Neuronal stem cell (in vitro differentiated cells): ENCODE measurements at regions not wholly inside any gene's neighbourhood (a gene's known extent, or its start where the extent isn't known, plus 50 kb on each side); places are given as distances from the start of the nearest gene placed in this dataset.
"Not testable (repeated sequence)": the region's sequence is repeated elsewhere in the genome, so short reads cannot be mapped to it uniquely, and the experiment has no call there.

Source experiments
- DNase-seq: peaks from one replicate; pipeline ENCODE4 v3.0.0-alpha.2; 2013; ENCODE audit warnings: low spot score
- H2AFZ ChIP-seq: one replicate; pipeline ENCODE4 v1.6.1; 2013; ENCODE audit warnings: mild to moderate bottlenecking, low read length, inconsistent platforms
- H2AK5ac ChIP-seq: 2 replicates; pipeline ENCODE4 v1.6.1; 2013; ENCODE audit warnings: low read depth, mild to moderate bottlenecking, inconsistent platforms, low read length, moderate library complexity, mixed read lengths
- H2BK120ac ChIP-seq: 2 replicates; pipeline ENCODE4 v1.6.1; 2013; ENCODE audit warnings: low read depth, mild to moderate bottlenecking, inconsistent platforms, low read length, moderate library complexity, mixed read lengths
- H2BK12ac ChIP-seq: one replicate; pipeline ENCODE4 v1.6.1; 2013; ENCODE audit warnings: low read length, inconsistent platforms
- H2BK15ac ChIP-seq: 2 replicates; pipeline ENCODE4 v1.6.1; 2013; ENCODE audit warnings: mild to moderate bottlenecking, low read length, inconsistent platforms, mixed read lengths
- H2BK5ac ChIP-seq: one replicate; pipeline ENCODE4 v1.6.1; 2013; ENCODE audit warnings: inconsistent platforms, mild to moderate bottlenecking, low read length, moderate library complexity
- H3K14ac ChIP-seq: one replicate; pipeline ENCODE4 v1.6.1; 2013; ENCODE audit warnings: low read length, inconsistent platforms
- H3K18ac ChIP-seq: 2 replicates; pipeline ENCODE4 v1.6.1; 2013; ENCODE audit warnings: low read length, inconsistent platforms
- H3K23ac ChIP-seq: 2 replicates; pipeline ENCODE4 v1.6.1; 2013; ENCODE audit warnings: low read depth, mild to moderate bottlenecking, mixed read lengths, low read length, inconsistent platforms; ENCODE audit not compliant: poor library complexity
- H3K27ac ChIP-seq: replicated peaks from 3 replicates; pipeline ENCODE4 v1.5.1; 2013; ENCODE audit warnings: low read length, inconsistent platforms
- H3K27me3 ChIP-seq, 3 experiments: 2 replicates each; pipeline ENCODE4 v1.6.1; 2013; ENCODE audit warnings: low read length in 3 of 3, mild to moderate bottlenecking in 2 of 3, inconsistent platforms in 1 of 3, low read depth in 1 of 3, mixed read lengths in 1 of 3, moderate library complexity in 1 of 3; ENCODE audit not compliant: control insufficient read depth in 3 of 3, insufficient read depth in 3 of 3
- H3K36me3 ChIP-seq, 2 donors: replicated peaks in 1 of 2; 2 replicates each; pipeline ENCODE4 v1.6.1; 2013; ENCODE audit warnings: low read length in 2 of 2; ENCODE audit not compliant: control insufficient read depth in 2 of 2, insufficient read depth in 2 of 2
- H3K4ac ChIP-seq: 2 replicates; pipeline ENCODE4 v1.6.1; 2013; ENCODE audit warnings: inconsistent platforms, mild to moderate bottlenecking, low read length, moderate library complexity
- H3K4me1 ChIP-seq, 2 donors: 1 replicate in 1 of 2; 2 replicates in 1 of 2; pipeline ENCODE4 v1.6.1; 2013; ENCODE audit warnings: low read length in 2 of 2, low read depth in 1 of 2; ENCODE audit not compliant: control insufficient read depth in 2 of 2, insufficient read depth in 1 of 2
- H3K4me2 ChIP-seq: one replicate; pipeline ENCODE4 v1.6.1; 2013; ENCODE audit warnings: mild to moderate bottlenecking, low read length, inconsistent platforms; ENCODE audit not compliant: insufficient read depth, poor library complexity, severe bottlenecking
- H3K4me3 ChIP-seq, 2 donors: 2 replicates each; pipeline ENCODE4 v1.5.1; 2013; ENCODE audit warnings: low read length in 2 of 2, mild to moderate bottlenecking in 2 of 2, inconsistent platforms in 1 of 2, moderate library complexity in 1 of 2
- H3K79me1 ChIP-seq: one replicate; pipeline ENCODE4 v1.6.1; 2013; ENCODE audit warnings: low read depth, mild to moderate bottlenecking, inconsistent platforms, low read length, moderate library complexity
- H3K9ac ChIP-seq: one replicate; pipeline ENCODE4 v1.6.1; 2013; ENCODE audit warnings: mild to moderate bottlenecking, low read depth, low read length, inconsistent platforms; ENCODE audit not compliant: poor library complexity
- H3K9me3 ChIP-seq, 2 donors: replicated peaks in 1 of 2; 2 replicates each; pipeline versions ENCODE3 to v1.6.1; 2013; ENCODE audit warnings: low read length in 2 of 2, mild to moderate bottlenecking in 2 of 2, inconsistent platforms in 1 of 2, low read depth in 1 of 2, mixed read lengths in 1 of 2, moderate library complexity in 1 of 2; ENCODE audit not compliant: control insufficient read depth in 2 of 2, insufficient read depth in 1 of 2
- H4K8ac ChIP-seq: one replicate; pipeline ENCODE4 v1.6.1; 2013; ENCODE audit warnings: low read depth, mild to moderate bottlenecking, inconsistent platforms, low read length, moderate library complexity
- H4K91ac ChIP-seq: one replicate; pipeline ENCODE4 v1.6.1; 2013; ENCODE audit warnings: low read length, low read depth, mild to moderate bottlenecking, inconsistent platforms; ENCODE audit not compliant: poor library complexity
- whole genome bisulfite sequencing, 2 donors: extraction: QIAGEN DNeasy Blood & Tissue Kit; methylation state at CpG; one replicate each; pipeline ENCODE4 v1.1.7; 2013; ENCODE audit warnings: missing lambda C conversion rate in 2 of 2, mixed read lengths in 1 of 2; ENCODE audit not compliant: insufficient read length in 2 of 2, insufficient replicate concordance in 1 of 2; ENCODE audit errors: extremely low coverage in 2 of 2; 5-methylcytosine and 5-hydroxymethylcytosine counted together

DNA sequence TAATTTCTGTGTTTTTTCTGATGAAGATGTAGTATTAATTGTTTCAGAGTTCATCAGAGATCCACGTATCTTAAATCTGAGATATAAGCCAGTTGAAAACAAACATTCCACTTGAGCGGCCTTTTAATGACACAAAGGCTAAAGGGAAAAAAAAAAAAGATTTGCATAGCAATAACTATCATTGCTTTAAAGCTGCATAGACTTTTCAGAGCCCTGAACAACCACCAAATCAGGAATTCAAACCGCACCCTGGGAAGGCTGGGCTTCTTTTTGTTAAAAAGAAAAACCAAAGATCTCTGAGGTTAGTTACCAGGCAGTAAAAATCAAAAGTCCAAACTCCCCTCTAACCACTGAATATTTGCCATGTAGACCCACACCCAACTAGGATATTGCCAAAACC, 206.0 kb downstream of the HHIP start:
- WGBS, 2 donors = no CpG with 5 or more reads among the region's 3 CpGs
- H3K23ac ChIP-seq = no peak overlapping the region
- H2BK12ac ChIP-seq = no peak overlapping the region
- H2AK5ac ChIP-seq = no peak overlapping the region
- no peaks in the 10 kb centered on the region for H3K9me3 ChIP-seq
- H3K9ac ChIP-seq = no peak overlapping the region
- no peaks in the 10 kb centered on the region for H3K27me3 ChIP-seq
- no peaks in the 10 kb centered on the region for H3K79me1 ChIP-seq
- H2AFZ ChIP-seq = peak overlapping the region; percentile 34
- peaks cover 0 to 4% of the 10 kb centered on the region in 2 donors for H3K4me1 ChIP-seq
- no peak for DNase-seq
- no peak overlapping the region for H2BK5ac ChIP-seq
- H3K27ac ChIP-seq = no peak overlapping the region
- no peak overlapping the region for H2BK15ac ChIP-seq
- no peak overlapping the region for H4K91ac ChIP-seq
- H2BK120ac ChIP-seq = no peak overlapping the region
- H3K14ac ChIP-seq = no peak overlapping the region
- H3K4me3 ChIP-seq = no peak overlapping the region
- H3K18ac ChIP-seq = no peak overlapping the region
- no peak overlapping the region for H3K4me2 ChIP-seq
- H4K8ac ChIP-seq = no peak overlapping the region
- no peak overlapping the region for H3K4ac ChIP-seq
- no peaks in the 10 kb centered on the region for H3K36me3 ChIP-seq

DNA sequence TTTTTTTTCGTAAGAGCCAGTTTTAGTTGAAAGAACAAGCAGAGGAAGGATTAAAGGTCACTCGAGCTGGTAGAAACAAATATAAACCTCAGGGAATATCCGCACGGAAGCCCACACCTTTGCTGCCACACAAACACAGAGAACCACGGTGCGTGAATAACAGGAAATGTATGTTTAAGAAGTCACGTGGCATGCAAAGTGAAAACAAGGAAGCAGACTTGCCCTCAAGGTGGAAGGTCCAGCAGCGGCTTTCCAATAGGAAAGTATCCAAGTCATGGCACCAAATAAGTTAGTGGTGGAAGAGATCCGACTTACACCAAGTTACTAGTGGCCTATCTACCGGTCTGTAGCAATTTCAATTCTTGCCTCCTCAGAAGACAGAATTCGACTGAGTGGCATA, 215.5 kb downstream of the HHIP start:
- Histone ChIP-seq H3K27ac (no peak overlapping the region), H3K9me3 (no peaks in the 10 kb centered on the region), H3K36me3 (no peaks in the 10 kb centered on the region), H3K27me3 (no peaks in the 10 kb centered on the region), H3K4me3 (no peak overlapping the region), H3K79me1 (no peaks in the 10 kb centered on the region), H2AK5ac (no peak overlapping the region), H3K4ac (no peak overlapping the region), H2BK15ac (no peak overlapping the region), H3K14ac (no peak overlapping the region), H3K4me2 (no peak overlapping the region), H2BK12ac (no peak overlapping the region), H2AFZ (no peak overlapping the region), H4K8ac (no peak overlapping the region), H3K9ac (no peak overlapping the region), H2BK5ac (no peak overlapping the region), H3K4me1 (no peaks in the 10 kb centered on the region), H3K18ac (no peak overlapping the region), H4K91ac (no peak overlapping the region), H3K23ac (no peak overlapping the region), H2BK120ac (no peak overlapping the region)
- WGBS, 2 donors = no CpG with 5 or more reads among the region's 11 CpGs
- no peak for DNase-seq

GRCh38 chr4:144862210-144862609, 216.3 kb downstream of the HHIP start:
- no peak overlapping the region for H2BK5ac ChIP-seq
- WGBS, 2 donors = no CpG with 5 or more reads among the region's 2 CpGs

DNA sequence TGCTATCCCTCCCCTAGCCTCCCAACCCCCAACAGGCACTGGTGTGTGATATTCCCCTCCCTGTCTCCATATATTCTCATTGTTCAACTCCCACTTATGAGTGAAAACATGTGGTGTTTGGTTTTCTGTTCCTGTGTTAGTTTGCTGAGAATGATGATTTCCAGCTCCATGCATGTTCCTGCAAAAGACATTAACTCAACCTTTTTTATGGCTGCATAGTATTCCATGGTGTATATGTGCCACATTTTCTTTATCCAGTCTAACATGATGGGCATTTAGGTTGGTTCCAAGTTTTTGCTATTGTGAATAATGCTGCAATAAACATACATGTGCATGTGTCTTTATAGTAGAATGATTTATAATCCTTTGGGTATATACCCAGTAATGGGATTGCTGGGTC, 218.9 kb downstream of the HHIP start:
- H3K4me2 ChIP-seq, H2BK5ac ChIP-seq, H3K9ac ChIP-seq, H3K9me3 ChIP-seq, H4K8ac ChIP-seq, H2AFZ ChIP-seq, H2BK15ac ChIP-seq, H3K27ac ChIP-seq, H3K4ac ChIP-seq, H2BK120ac ChIP-seq, H3K14ac ChIP-seq, DNase-seq, H4K91ac ChIP-seq, H3K4me3 ChIP-seq, H3K23ac ChIP-seq, H3K4me1 ChIP-seq, H3K18ac ChIP-seq, H3K27me3 ChIP-seq, H2BK12ac ChIP-seq, H2AK5ac ChIP-seq, H3K79me1 ChIP-seq, H3K36me3 ChIP-seq: not testable (repeated sequence)

More at GRCh38 chr4:144862210-144862609, 216.3 kb downstream of the HHIP start:
- Histone ChIP-seq H2BK15ac (no peak overlapping the region), H4K8ac (no peak overlapping the region), H3K9ac (no peak overlapping the region), H4K91ac (no peak overlapping the region), H3K27ac (no peak overlapping the region), H3K14ac (no peak overlapping the region), H3K9me3 (no peaks in the 10 kb centered on the region), H2BK120ac (no peak overlapping the region), H2BK12ac (no peak overlapping the region), H3K4me2 (no peak overlapping the region), H2AFZ (no peak overlapping the region), H3K27me3 (no peaks in the 10 kb centered on the region), H3K23ac (no peak overlapping the region), H3K4ac (no peak overlapping the region), H3K4me3 (no peak overlapping the region), H3K36me3 (no peaks in the 10 kb centered on the region), H2AK5ac (no peak overlapping the region), H3K4me1 (no peaks in the 10 kb centered on the region), H3K18ac (no peak overlapping the region), H3K79me1 (no peaks in the 10 kb centered on the region)
- no peak for DNase-seq
